Non-pigmented ciliary epithelial cell (primary cell): ENCODE measurements at regions not wholly inside any gene's neighbourhood (a gene's known extent, or its start where the extent isn't known, plus 50 kb on each side); places are given as distances from the start of the nearest gene placed in this dataset.

ENCODE experiments used
- DNase-seq: peaks from one replicate; pipeline ENCODE4 v3.0.0-alpha.2; 2010; ENCODE audit warnings: low read depth

GRCh38 chr11:86119077-86119476 lies 50.2 kb upstream of the PICALM start:
- DNase-seq: no peak
